ENCODE measurements at regions not wholly inside any gene's neighbourhood (a gene's known extent, or its start where the extent isn't known, plus 50 kb on each side); places are given as distances from the start of the nearest gene placed in this dataset.

DNA sequence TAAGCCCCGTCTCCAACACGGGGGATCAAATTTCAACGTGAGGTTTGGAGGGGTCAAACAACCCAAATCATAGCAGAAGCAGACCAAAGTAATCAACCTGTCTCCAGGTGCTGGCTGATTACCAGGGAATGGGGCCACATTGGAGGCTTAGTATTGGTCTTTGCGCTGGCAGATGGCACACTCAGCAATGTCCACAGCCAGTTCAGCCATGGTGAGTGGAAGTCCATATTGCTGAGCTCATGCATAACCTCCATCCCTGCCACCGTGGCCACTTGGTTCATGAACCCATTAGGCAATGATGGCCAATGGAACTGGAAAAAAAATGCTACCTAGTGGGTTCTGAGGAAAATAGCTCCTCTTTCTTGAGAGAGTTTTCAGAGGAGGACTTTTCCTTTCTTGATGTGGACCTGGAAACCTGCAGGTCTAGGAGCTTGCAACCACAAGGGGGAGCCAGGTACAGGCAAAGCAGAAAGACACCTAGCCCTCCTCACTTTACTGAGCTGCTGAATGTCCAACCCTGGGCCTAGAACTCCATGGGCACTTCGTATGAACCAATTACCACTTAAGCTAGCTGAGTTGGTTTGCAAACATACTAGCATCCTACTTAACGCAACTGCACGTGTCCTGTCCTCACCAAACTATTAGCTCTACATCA lies 128.0 kb upstream of the GYPC start:
- peak; percentile 79 for DNase-seq (ENCODE audit: low read depth)
- TF ChIP-seq, protein P1, sequence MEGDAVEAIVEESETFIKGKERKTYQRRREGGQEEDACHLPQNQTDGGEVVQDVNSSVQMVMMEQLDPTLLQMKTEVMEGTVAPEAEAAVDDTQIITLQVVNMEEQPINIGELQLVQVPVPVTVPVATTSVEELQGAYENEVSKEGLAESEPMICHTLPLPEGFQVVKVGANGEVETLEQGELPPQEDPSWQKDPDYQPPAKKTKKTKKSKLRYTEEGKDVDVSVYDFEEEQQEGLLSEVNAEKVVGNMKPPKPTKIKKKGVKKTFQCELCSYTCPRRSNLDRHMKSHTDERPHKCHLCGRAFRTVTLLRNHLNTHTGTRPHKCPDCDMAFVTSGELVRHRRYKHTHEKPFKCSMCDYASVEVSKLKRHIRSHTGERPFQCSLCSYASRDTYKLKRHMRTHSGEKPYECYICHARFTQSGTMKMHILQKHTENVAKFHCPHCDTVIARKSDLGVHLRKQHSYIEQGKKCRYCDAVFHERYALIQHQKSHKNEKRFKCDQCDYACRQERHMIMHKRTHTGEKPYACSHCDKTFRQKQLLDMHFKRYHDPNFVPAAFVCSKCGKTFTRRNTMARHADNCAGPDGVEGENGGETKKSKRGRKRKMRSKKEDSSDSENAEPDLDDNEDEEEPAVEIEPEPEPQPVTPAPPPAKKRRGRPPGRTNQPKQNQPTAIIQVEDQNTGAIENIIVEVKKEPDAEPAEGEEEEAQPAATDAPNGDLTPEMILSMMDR (IDR thresholded peaks at IDR 0.05; ENCODE audit: insufficient read depth, low read depth, low read length, missing control alignments) = peak; percentile 77
- H3K4me3 ChIP-seq (ENCODE audit: low read depth, low read length) = no peak overlapping the region

DNA sequence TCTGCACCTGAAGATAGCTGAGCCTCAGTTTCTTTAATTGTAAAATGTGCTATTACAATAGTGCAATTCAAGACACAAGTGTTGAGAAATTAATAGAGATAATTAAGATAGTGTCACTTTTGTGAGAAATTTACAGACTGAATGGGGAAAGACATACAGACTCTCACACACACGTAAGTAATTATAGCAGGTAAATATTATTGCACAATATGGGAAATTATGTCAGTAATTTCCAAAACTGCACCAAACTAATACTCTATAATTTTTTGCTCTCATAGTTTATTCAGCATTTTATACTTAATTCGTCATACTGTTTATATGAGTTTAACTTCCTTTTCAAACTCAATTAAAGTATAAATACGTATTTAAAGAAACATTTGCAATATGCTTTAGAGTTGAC lies 124.9 kb upstream of the GYPC start:
- H3K4me3 ChIP-seq (ENCODE audit: low read depth, low read length) = no peak overlapping the region
- DNase-seq (ENCODE audit: low read depth) = no peak
- TF ChIP-seq, protein P1 (IDR thresholded peaks at IDR 0.05; ENCODE audit: insufficient read depth, low read depth, low read length, missing control alignments) = no peak

DNA sequence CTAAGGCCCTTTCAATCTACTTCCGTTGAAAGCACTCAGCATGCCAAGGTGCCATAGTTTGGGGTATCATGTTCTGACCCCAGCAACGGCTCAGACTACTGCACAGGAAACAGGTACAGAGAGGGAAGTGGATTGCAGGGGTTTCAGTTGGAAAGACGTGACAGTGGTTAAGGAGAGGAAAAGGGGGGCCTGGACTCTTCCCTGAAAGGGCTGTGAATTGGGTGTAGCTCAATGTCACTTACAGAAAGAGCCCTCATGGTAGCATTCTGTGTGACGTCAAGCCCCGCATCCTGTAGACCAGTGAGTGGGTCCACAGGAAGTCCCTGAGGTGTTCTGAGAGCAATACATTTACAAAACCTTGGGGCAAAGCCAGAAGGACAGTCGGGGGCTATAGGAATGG lies 121.5 kb upstream of the GYPC start:
- no peak overlapping the region for H3K4me3 ChIP-seq (ENCODE audit: low read depth, low read length)
- DNase-seq (ENCODE audit: low read depth) = peak; percentile 5
- TF ChIP-seq, protein P1 (IDR thresholded peaks at IDR 0.05; ENCODE audit: insufficient read depth, low read depth, low read length, missing control alignments) = no peak

DNA sequence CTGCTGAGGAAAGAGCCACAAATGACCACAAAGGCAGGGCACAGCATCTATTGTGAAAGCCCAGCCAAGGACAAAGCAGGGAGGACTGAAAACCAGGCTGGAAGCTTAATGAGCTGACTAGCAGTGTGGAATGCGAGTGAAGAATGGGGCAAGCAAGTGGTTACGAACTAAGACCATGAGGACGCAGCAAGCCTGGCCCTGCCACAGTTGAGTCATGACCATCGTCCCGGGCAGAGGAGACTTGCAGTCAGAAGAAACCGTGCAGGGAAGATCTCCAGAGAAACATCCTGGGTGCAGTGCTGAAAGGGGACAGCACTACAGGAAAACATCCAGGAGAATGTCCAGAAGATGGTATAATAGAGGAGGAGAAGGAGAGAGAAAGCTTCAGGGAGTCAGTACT lies 120.5 kb upstream of the GYPC start:
- DNase-seq (ENCODE audit: low read depth) = no peak
- no peak overlapping the region for H3K4me3 ChIP-seq (ENCODE audit: low read depth, low read length)
- TF ChIP-seq, protein P1 (IDR thresholded peaks at IDR 0.05; ENCODE audit: insufficient read depth, low read depth, low read length, missing control alignments) = no peak

DNA sequence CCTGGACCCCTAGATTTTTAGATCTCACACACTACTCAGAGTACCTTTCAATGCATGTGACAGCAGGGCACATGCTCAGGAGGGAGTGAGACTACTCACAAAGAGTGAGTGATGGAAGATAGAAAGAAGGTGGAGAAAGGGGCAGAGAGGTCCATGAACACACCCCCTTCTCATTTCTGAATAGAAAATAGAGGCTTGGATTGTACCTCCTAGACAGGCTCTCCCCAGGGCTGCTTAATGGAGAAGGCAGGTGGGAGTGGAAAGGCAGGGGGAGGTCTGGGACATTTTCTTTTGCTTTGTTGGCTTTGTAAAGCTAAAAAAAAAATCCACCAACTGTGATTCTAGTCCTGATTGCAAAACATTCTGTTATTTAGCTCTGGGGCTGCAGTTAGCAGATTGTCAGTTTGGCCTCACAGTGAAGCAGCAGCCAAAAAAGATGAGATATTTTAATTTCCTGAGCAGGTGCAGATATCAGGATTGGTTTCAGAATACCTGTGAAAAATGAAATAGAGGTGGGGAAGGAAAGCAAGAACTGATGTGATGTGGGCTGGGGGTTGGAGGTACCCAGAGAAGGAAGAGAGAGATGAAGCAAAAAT lies 119.3 kb upstream of the GYPC start:
- DNase-seq (ENCODE audit: low read depth) = no peak
- no peak overlapping the region for H3K4me3 ChIP-seq (ENCODE audit: low read depth, low read length)
- TF ChIP-seq, protein P1 (IDR thresholded peaks at IDR 0.05; ENCODE audit: insufficient read depth, low read depth, low read length, missing control alignments) = no peak

DNA sequence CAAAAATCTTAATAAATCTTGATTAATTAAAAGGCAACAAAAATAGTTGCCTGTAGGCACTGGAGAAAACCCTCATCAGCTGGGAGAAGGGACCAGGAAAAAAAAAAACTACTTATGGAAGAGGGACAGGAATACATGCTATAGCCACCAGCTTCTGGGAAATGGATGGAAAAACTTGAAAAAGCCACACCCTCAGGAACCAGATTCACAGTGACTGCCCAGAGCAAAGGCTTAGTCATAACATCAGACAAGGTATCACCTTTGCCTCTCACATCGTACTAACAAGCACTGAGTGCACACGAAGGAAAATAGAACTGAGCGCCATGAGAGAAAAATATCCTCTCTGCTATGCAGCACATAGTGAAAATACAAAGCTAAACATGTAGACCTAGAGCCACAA lies 116.9 kb upstream of the GYPC start:
- TF ChIP-seq, protein P1 (IDR thresholded peaks at IDR 0.05; ENCODE audit: insufficient read depth, low read depth, low read length, missing control alignments) = no peak
- no peak overlapping the region for H3K4me3 ChIP-seq (ENCODE audit: low read depth, low read length)
- DNase-seq (ENCODE audit: low read depth) = no peak

DNA sequence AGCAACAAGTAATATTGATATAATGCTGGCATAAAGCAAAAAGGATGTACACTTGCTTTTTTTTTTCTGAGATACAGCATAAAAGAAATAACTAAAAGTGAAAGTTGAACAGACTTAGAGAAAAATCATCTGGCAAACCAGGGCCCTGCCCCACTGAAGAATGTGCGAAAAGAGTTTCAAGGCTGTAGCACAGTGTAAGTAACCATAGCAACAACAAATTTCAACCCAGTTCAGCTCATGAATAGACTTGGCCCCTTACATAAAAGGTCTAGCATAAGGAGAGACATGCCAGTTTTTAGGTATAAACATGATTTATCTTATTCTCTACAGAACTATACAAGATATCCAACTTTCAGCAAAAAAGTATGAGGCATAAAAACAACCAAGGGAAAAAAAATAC lies 113.7 kb upstream of the GYPC start:
- no peak for DNase-seq (ENCODE audit: low read depth)

More for the DNA sequence above, 113.7 kb upstream of the GYPC start:
- no peak overlapping the region for H3K4me3 ChIP-seq (ENCODE audit: low read depth, low read length)
- TF ChIP-seq, protein P1 (IDR thresholded peaks at IDR 0.05; ENCODE audit: insufficient read depth, low read depth, low read length, missing control alignments) = no peak

All from GM12865 (cell line).